C4-2B (cell line): ENCODE measurements at regions not wholly inside any gene's neighbourhood (a gene's known extent, or its start where the extent isn't known, plus 50 kb on each side); places are given as distances from the start of the nearest gene placed in this dataset.

ENCODE experiments used
- ZFX ChIP-seq: fragments of 450-650 bp; IDR thresholded peaks from 2 replicates; pipeline ENCODE4 v1.6.1; 2017
- TF ChIP-seq, protein P1 (sequence below): fragments of 450-650 bp; conservative IDR thresholded peaks from 2 replicates; pipeline ENCODE4 v1.5.1; 2017; ENCODE audit warnings: mild to moderate bottlenecking

DNA sequence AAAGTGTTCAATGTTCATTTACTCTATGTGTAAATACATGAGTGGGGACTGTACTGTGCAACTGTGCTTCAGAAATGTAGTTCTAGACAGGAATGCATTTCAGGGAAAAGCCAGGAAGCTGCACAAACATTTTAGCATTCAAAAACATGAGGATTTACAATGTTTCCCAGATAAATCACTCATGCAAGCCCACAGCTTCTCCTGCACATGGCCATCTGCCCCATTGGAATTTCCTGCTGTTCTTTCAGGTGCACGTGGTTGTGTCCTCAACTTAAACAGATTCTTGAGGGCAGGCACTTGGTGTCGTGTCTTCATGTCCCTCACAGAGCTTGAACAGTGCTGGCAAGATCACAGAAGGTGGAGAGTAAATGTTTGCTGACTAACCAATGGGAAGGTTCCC, 101.5 kb downstream of the UNC5CL start:
- TF ChIP-seq, protein P1, sequence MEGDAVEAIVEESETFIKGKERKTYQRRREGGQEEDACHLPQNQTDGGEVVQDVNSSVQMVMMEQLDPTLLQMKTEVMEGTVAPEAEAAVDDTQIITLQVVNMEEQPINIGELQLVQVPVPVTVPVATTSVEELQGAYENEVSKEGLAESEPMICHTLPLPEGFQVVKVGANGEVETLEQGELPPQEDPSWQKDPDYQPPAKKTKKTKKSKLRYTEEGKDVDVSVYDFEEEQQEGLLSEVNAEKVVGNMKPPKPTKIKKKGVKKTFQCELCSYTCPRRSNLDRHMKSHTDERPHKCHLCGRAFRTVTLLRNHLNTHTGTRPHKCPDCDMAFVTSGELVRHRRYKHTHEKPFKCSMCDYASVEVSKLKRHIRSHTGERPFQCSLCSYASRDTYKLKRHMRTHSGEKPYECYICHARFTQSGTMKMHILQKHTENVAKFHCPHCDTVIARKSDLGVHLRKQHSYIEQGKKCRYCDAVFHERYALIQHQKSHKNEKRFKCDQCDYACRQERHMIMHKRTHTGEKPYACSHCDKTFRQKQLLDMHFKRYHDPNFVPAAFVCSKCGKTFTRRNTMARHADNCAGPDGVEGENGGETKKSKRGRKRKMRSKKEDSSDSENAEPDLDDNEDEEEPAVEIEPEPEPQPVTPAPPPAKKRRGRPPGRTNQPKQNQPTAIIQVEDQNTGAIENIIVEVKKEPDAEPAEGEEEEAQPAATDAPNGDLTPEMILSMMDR = no peak
- no peak for TF ChIP-seq ZFX
